DND-41 (cell line): ENCODE measurements at regions not wholly inside any gene's neighbourhood (a gene's known extent, or its start where the extent isn't known, plus 50 kb on each side); places are given as distances from the start of the nearest gene placed in this dataset.
"Not testable (repeated sequence)": the region's sequence is repeated elsewhere in the genome, so short reads cannot be mapped to it uniquely, and the experiment has no call there.

Experiments used
- ATAC-seq: fragments of 200-7000 bp; cut with Tn5 transposase; 3 replicates; pipeline ENCODE4 v1.9.1; 2021; ENCODE audit warnings: low read depth; ENCODE audit not compliant: insufficient read depth
- DNase-seq: peaks from one replicate; pipeline ENCODE4 v3.0.0-alpha.2; 2020
- H2AFZ ChIP-seq: 2 replicates; pipeline ENCODE4 v1.6.0; 2012; ENCODE audit warnings: low read depth, low read length
- H3K27ac ChIP-seq: 2 replicates; pipeline ENCODE4 v1.5.1; 2012; ENCODE audit warnings: low read length, inconsistent platforms
- H3K27me3 ChIP-seq: fragments of 200-600 bp; sonication (generic); 2 replicates; pipeline ENCODE4 v1.6.0; 2012; ENCODE audit warnings: low read length, mild to moderate bottlenecking, inconsistent platforms; ENCODE audit not compliant: insufficient read depth, poor library complexity
- H3K36me3 ChIP-seq: 2 replicates; pipeline ENCODE4 v1.5.1; 2012; ENCODE audit warnings: low read length, inconsistent platforms; ENCODE audit not compliant: insufficient read depth
- H3K4me1 ChIP-seq: 2 replicates; pipeline ENCODE4 v1.5.1; 2012; ENCODE audit warnings: mild to moderate bottlenecking, low read length; ENCODE audit not compliant: insufficient read depth
- H3K4me2 ChIP-seq: 2 replicates; pipeline ENCODE4 v1.6.0; 2012; ENCODE audit warnings: mild to moderate bottlenecking, moderate library complexity, low read length, inconsistent platforms; ENCODE audit not compliant: insufficient read depth
- H3K4me3 ChIP-seq, 2 experiments: fragments of 200-600 bp in 1 of 2; shearing (Covaris generic) in 1 of 2; 2 replicates each; pipeline ENCODE4 v1.5.1; 2012 to 2016; ENCODE audit warnings: inconsistent platforms in 2 of 2, low read length in 2 of 2, mild to moderate bottlenecking in 2 of 2, low read depth in 1 of 2, moderate library complexity in 1 of 2
- H3K79me2 ChIP-seq: 2 replicates; pipeline ENCODE4 v1.6.0; 2012; ENCODE audit warnings: low read length, inconsistent platforms; ENCODE audit not compliant: insufficient read depth
- H3K9ac ChIP-seq: 2 replicates; pipeline ENCODE4 v1.6.0; 2012; ENCODE audit warnings: low read depth, mild to moderate bottlenecking, inconsistent platforms, low read length, moderate library complexity
- H3K9me3 ChIP-seq: 2 replicates; pipeline ENCODE4 v1.5.1; 2012; ENCODE audit warnings: low read length, moderate library complexity, mild to moderate bottlenecking, inconsistent platforms; ENCODE audit not compliant: insufficient read depth, severe bottlenecking
- H4K20me1 ChIP-seq: 2 replicates; pipeline ENCODE4 v1.6.0; 2012; ENCODE audit warnings: low read length; ENCODE audit not compliant: insufficient read depth
- EZH2 ChIP-seq: IDR thresholded peaks from 3 replicates; pipeline ENCODE4 v1.6.1; 2012; ENCODE audit warnings: borderline replicate concordance, low read depth, mild to moderate bottlenecking, moderate library complexity, low read length, inconsistent platforms; ENCODE audit not compliant: severe bottlenecking
- TF ChIP-seq, protein P1 (sequence below): IDR thresholded peaks from 2 replicates; pipeline ENCODE4 v1.5.1; 2012; ENCODE audit warnings: borderline replicate concordance, low read length, moderate library complexity, mild to moderate bottlenecking; ENCODE audit not compliant: poor library complexity, severe bottlenecking; ENCODE audit errors: extremely low read depth

DNA sequence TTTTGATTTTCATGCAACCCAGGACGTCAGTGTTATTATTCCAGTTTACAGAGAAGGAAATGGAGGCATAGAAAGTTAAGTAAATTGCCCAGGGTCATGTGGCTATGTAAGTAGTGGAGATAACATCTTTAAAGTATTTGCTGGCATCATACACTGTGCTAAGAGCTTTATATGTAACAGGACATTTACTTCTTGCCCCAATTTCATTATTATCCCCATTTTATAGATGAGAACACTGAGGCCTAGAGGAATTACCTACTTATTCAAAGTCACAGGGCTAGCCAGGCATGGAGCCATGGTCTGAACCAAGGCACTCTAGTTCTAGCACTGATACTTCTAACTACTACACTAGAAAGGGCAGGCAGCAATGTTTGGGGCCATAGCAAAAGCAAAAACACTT lies 107.3 kb upstream of the ANKRD28 start:
- Histone ChIP-seq H2AFZ (no peak overlapping the region), H4K20me1 (no peaks in the 10 kb centered on the region), H3K4me1 (no peaks in the 10 kb centered on the region), H3K4me3 (no peak overlapping the region), H3K4me2 (no peak overlapping the region), H3K36me3 (no peaks in the 10 kb centered on the region), H3K27me3 (no peaks in the 10 kb centered on the region), H3K79me2 (no peaks in the 10 kb centered on the region), H3K27ac (no peak overlapping the region), H3K9ac (no peak overlapping the region), H3K9me3 (no peaks in the 10 kb centered on the region)
- ATAC-seq (no peak), DNase-seq (no peak)
- TF ChIP-seq, protein P1, sequence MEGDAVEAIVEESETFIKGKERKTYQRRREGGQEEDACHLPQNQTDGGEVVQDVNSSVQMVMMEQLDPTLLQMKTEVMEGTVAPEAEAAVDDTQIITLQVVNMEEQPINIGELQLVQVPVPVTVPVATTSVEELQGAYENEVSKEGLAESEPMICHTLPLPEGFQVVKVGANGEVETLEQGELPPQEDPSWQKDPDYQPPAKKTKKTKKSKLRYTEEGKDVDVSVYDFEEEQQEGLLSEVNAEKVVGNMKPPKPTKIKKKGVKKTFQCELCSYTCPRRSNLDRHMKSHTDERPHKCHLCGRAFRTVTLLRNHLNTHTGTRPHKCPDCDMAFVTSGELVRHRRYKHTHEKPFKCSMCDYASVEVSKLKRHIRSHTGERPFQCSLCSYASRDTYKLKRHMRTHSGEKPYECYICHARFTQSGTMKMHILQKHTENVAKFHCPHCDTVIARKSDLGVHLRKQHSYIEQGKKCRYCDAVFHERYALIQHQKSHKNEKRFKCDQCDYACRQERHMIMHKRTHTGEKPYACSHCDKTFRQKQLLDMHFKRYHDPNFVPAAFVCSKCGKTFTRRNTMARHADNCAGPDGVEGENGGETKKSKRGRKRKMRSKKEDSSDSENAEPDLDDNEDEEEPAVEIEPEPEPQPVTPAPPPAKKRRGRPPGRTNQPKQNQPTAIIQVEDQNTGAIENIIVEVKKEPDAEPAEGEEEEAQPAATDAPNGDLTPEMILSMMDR = no peak
- no peak for TF ChIP-seq EZH2

DNA sequence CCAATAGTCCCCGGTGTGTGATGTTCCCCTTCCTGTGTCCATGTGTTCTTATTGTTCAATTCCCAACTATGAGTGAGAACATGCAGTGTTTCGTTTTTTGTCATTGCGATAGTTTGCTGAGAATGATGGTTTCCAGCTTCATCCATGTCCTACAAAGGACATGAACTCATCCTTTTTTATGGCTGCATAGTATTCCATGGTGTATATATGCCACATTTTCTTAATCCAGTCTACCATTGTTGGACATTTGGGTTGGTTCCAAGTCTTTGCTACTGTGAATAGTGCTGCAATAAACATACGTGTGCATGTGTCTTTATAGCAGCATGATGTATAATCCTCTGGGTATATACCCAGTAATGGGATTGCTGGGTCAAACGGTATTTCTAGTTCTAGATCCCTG lies 109.6 kb upstream of the ANKRD28 start:
- H3K4me2 ChIP-seq, H3K27me3 ChIP-seq, H3K27ac ChIP-seq, H3K9ac ChIP-seq, H3K9me3 ChIP-seq, H3K79me2 ChIP-seq, H3K36me3 ChIP-seq, H3K4me1 ChIP-seq, H3K4me3 ChIP-seq, DNase-seq, H4K20me1 ChIP-seq, ATAC-seq, H2AFZ ChIP-seq: not testable (repeated sequence)

DNA sequence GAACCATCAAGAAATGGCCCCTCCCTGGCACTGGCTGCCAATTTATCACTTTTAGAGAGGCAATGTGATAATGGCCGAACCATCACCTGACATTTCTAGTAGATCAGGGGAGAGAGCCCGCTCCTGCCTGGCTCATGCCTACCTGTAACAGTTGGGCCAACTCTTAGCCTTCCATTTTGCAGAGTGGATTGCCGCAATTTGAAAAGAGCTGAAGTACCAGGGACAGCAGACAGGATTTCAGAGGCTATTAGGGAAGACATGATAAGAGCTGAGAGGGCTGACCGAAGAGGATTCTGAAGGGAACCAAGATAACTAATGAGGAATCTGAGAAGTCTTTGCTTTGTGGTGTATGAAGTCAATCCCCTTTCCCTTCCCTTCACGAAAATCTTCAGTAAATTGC lies 121.2 kb upstream of the ANKRD28 start:
- no peaks in the 10 kb centered on the region for H3K27me3 ChIP-seq
- no peaks in the 10 kb centered on the region for H3K4me1 ChIP-seq
- TF ChIP-seq, protein P1 = no peak
- no peak for TF ChIP-seq EZH2
- H2AFZ ChIP-seq = no peak overlapping the region
- H3K4me3 ChIP-seq = no peak overlapping the region
- no peaks in the 10 kb centered on the region for H3K79me2 ChIP-seq
- no peaks in the 10 kb centered on the region for H4K20me1 ChIP-seq
- H3K9me3 ChIP-seq = no peaks in the 10 kb centered on the region
- H3K4me2 ChIP-seq = no peak overlapping the region
- ATAC-seq = no peak
- no peak overlapping the region for H3K27ac ChIP-seq
- no peak overlapping the region for H3K9ac ChIP-seq
- H3K36me3 ChIP-seq = no peaks in the 10 kb centered on the region
- no peak for DNase-seq

DNA sequence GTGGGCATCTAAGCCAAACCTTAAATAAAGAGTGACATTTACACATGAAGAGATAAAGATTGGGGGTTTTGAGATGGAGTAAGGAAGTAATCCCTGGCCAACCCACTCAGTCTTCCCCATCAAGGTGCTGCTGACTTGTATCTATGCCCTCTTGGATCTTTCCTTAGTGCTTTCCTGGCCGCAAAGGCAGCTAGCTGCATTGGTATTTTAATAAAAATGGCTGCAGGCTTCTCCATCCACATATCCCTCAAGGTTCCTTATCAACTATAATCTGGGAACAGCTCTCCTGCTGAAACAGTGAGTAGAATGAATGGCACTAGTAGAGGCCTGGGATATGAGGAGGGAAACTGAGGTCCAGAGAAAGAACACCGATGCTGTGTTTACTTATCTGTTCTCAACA lies 122.2 kb upstream of the ANKRD28 start:
- Histone ChIP-seq H3K9ac (no peak overlapping the region), H3K27me3 (no peaks in the 10 kb centered on the region), H3K9me3 (no peaks in the 10 kb centered on the region), H3K36me3 (no peaks in the 10 kb centered on the region), H4K20me1 (no peaks in the 10 kb centered on the region), H3K4me1 (no peaks in the 10 kb centered on the region), H3K27ac (no peak overlapping the region), H2AFZ (no peak overlapping the region), H3K4me3 (no peak overlapping the region), H3K79me2 (no peaks in the 10 kb centered on the region), H3K4me2 (no peak overlapping the region)
- no peak for TF ChIP-seq EZH2
- TF ChIP-seq, protein P1 = no peak
- ATAC-seq (no peak), DNase-seq (no peak)
